Skeletal muscle cell (primary cell): ENCODE measurements at regions not wholly inside any gene's neighbourhood (a gene's known extent, or its start where the extent isn't known, plus 50 kb on each side); places are given as distances from the start of the nearest gene placed in this dataset.

Source experiments
- DNase-seq: peaks from one replicate; pipeline ENCODE4 v3.0.0-alpha.2; 2010; ENCODE audit warnings: low read depth
- H3K4me3 ChIP-seq: 2 replicates; pipeline ENCODE4 v1.5.1; 2011; ENCODE audit warnings: low read depth, mild to moderate bottlenecking, control low read depth, low read length, moderate library complexity

GRCh38 chr5:143456952-143457547, 53.6 kb upstream of the NR3C1 start:
- DNase-seq, result peak; percentile 43
- H3K4me3 ChIP-seq, result no peak overlapping the region

GRCh38 chr5:143454936-143455516, 51.5 kb upstream of the NR3C1 start:
- no peak for DNase-seq
- no peak overlapping the region for H3K4me3 ChIP-seq

- no peak overlapping the region for H3K4me3 ChIP-seq
- no peak for DNase-seq
These were observed 50.2 kb upstream of the NR3C1 start for GRCh38 chr5:143453720-143454119.
